Parathyroid adenoma (tissue), 2 donors: ENCODE measurements at regions not wholly inside any gene's neighbourhood (a gene's known extent, or its start where the extent isn't known, plus 50 kb on each side); places are given as distances from the start of the nearest gene placed in this dataset.

Experiments
- H2AFZ ChIP-seq: fragments of 300-600 bp; sonication (generic); one replicate; pipeline ENCODE4 v1.7.0; 2017; ENCODE audit warnings: antibody characterized with exemption, mild to moderate bottlenecking
- H3K27ac ChIP-seq: fragments of 300-600 bp; sonication (generic); one replicate; pipeline ENCODE4 v1.7.0; 2017
- H3K27me3 ChIP-seq: fragments of 300-600 bp; sonication (generic); one replicate; pipeline ENCODE4 v1.7.0; 2017; ENCODE audit warnings: low read length; ENCODE audit not compliant: control insufficient read depth, insufficient read depth
- H3K36me3 ChIP-seq: fragments of 300-600 bp; sonication (generic); one replicate; pipeline ENCODE4 v1.7.0; 2017; ENCODE audit warnings: low read length; ENCODE audit not compliant: control insufficient read depth, insufficient read depth
- H3K4me1 ChIP-seq: fragments of 300-600 bp; sonication (generic); one replicate; pipeline ENCODE4 v1.7.0; 2017; ENCODE audit warnings: control low read depth
- H3K4me2 ChIP-seq: fragments of 300-600 bp; sonication (generic); one replicate; pipeline ENCODE4 v1.7.0; 2017; ENCODE audit warnings: low read length
- H3K4me3 ChIP-seq: fragments of 300-600 bp; sonication (generic); one replicate; pipeline ENCODE4 v1.7.0; 2017; ENCODE audit warnings: low read depth, low read length
- H3K79me2 ChIP-seq: fragments of 300-600 bp; sonication (generic); one replicate; pipeline ENCODE4 v1.7.0; 2017; ENCODE audit warnings: control low read depth
- H3K9ac ChIP-seq: fragments of 300-600 bp; sonication (generic); one replicate; pipeline ENCODE4 v1.7.0; 2017; ENCODE audit warnings: mild to moderate bottlenecking
- H3K9me3 ChIP-seq: fragments of 300-600 bp; sonication (generic); one replicate; pipeline ENCODE4 v1.7.0; 2017; ENCODE audit warnings: low read length; ENCODE audit not compliant: control insufficient read depth
- CTCF ChIP-seq: fragments of 300-600 bp; sonication (generic); IDR thresholded peaks from one replicate; pipeline ENCODE4 v1.7.0; 2017; ENCODE audit warnings: antibody characterized with exemption, mild to moderate bottlenecking
- donor health status: primary hyperparathyroidism.

GRCh38 chr17:72409405-72410002, 288.7 kb downstream of the SOX9 start:
- no peaks in the 10 kb centered on the region for H3K4me1 ChIP-seq
- H2AFZ ChIP-seq: no peak overlapping the region
- H3K9me3 ChIP-seq: no peaks in the 10 kb centered on the region
- H3K36me3 ChIP-seq: no peaks in the 10 kb centered on the region
- H3K27ac ChIP-seq: no peak overlapping the region
- H3K4me2 ChIP-seq: no peak overlapping the region
- no peaks in the 10 kb centered on the region for H3K79me2 ChIP-seq
- H3K27me3 ChIP-seq: no peaks in the 10 kb centered on the region
- H3K4me3 ChIP-seq: no peak overlapping the region
- TF ChIP-seq CTCF: no peak
- H3K9ac ChIP-seq: no peak overlapping the region

- H3K9ac ChIP-seq: no peak overlapping the region
- TF ChIP-seq CTCF: no peak
- H3K27me3 ChIP-seq: no peaks in the 10 kb centered on the region
- no peak overlapping the region for H3K4me3 ChIP-seq
- no peaks in the 10 kb centered on the region for H3K79me2 ChIP-seq
- no peak overlapping the region for H3K27ac ChIP-seq
- no peaks in the 10 kb centered on the region for H3K9me3 ChIP-seq
- no peaks in the 10 kb centered on the region for H3K4me1 ChIP-seq
- H3K36me3 ChIP-seq: no peaks in the 10 kb centered on the region
- H3K4me2 ChIP-seq: no peak overlapping the region
- H2AFZ ChIP-seq: no peak overlapping the region
Observed at GRCh38 chr17:72411124-72411563, 290.3 kb downstream of the SOX9 start.

GRCh38 chr17:72412650-72413076, 291.8 kb downstream of the SOX9 start:
- Histone ChIP-seq H3K4me3 (no peak overlapping the region), H3K9ac (no peak overlapping the region), H3K4me2 (no peak overlapping the region), H3K27ac (no peak overlapping the region), H3K4me1 (no peaks in the 10 kb centered on the region), H3K9me3 (no peaks in the 10 kb centered on the region), H3K27me3 (no peaks in the 10 kb centered on the region), H3K79me2 (no peaks in the 10 kb centered on the region), H3K36me3 (no peaks in the 10 kb centered on the region), H2AFZ (no peak overlapping the region)
- TF ChIP-seq CTCF: no peak

- H3K4me1 ChIP-seq: no peaks in the 10 kb centered on the region
- no peak for TF ChIP-seq CTCF
- H3K79me2 ChIP-seq: no peaks in the 10 kb centered on the region
- no peak overlapping the region for H3K4me2 ChIP-seq
- H3K27ac ChIP-seq: no peak overlapping the region
- H3K36me3 ChIP-seq: no peaks in the 10 kb centered on the region
- no peak overlapping the region for H3K9ac ChIP-seq
- H2AFZ ChIP-seq: no peak overlapping the region
- no peaks in the 10 kb centered on the region for H3K27me3 ChIP-seq
- H3K9me3 ChIP-seq: no peaks in the 10 kb centered on the region
- H3K4me3 ChIP-seq: no peak overlapping the region
Observed at GRCh38 chr17:72413077-72414031, 292.5 kb downstream of the SOX9 start.
